NCI-H2227 (cell line): ENCODE measurements at regions not wholly inside any gene's neighbourhood (a gene's known extent, or its start where the extent isn't known, plus 50 kb on each side); places are given as distances from the start of the nearest gene placed in this dataset.
"Not testable (repeated sequence)": the region's sequence is repeated elsewhere in the genome, so short reads cannot be mapped to it uniquely, and the experiment has no call there.

Source experiments
- DNase-seq: peaks from one replicate; lab custom pipeline; 2025; ENCODE audit not compliant: unreplicated experiment; lab: John Stamatoyannopoulos, UW

DNA sequence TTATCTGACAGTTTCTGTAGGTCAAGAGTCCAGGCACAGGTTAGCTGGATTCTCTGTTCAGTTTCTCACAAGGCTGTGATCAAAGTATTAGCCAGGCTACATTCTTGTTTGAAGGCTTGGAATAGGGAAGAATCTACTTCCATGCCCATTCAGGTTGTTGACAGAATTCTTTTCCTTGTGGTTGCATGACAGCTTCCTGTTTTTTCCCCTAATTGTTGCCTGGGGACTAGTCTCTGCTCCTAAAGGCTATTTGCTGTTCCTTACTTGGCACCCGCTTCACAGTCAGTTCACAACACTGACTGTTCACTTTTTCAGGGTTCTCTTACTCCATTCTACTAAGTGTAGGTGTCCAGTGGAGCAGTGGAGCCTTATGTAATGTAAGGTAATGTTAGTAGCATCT, 115.4 kb upstream of the GBE1 start:
- DNase-seq, result no peak

DNA sequence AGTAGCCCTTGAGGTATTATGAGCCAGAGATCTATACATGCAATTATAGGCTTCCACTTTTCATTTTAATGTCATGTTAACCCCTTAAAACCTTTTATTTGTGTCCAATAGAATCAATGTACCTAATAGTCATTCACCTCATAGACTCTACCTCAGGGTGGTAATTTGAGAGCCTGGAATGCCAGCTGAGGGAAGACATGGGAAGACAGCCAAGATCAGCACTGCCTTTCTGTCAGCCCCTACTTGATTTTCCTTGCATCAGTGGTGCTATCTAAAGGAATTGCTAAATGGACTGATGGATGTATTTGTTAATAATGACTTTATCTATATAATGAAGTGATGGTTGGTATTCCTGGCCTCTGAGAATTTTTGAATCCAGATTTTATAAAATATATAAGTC, 113.3 kb upstream of the GBE1 start:
- DNase-seq, result no peak

DNA sequence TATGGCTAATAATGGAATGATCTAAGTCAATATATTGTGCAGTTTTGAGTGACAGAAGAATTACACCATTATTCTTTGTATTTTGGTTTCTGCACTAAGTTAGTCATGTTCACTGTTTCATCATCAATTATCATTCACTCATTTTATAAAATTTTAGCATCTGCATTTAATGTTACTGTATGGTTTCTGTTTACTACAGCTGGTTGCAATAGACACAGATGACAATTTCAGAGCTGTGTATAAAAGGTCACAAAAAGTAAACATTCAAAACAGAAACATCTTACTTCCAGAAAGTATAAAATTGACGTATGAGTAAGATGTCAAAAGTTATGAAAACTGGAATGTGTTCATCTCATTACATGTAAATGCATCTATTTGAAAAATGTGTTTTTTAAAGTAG, 111.1 kb upstream of the GBE1 start:
- no peak for DNase-seq

DNA sequence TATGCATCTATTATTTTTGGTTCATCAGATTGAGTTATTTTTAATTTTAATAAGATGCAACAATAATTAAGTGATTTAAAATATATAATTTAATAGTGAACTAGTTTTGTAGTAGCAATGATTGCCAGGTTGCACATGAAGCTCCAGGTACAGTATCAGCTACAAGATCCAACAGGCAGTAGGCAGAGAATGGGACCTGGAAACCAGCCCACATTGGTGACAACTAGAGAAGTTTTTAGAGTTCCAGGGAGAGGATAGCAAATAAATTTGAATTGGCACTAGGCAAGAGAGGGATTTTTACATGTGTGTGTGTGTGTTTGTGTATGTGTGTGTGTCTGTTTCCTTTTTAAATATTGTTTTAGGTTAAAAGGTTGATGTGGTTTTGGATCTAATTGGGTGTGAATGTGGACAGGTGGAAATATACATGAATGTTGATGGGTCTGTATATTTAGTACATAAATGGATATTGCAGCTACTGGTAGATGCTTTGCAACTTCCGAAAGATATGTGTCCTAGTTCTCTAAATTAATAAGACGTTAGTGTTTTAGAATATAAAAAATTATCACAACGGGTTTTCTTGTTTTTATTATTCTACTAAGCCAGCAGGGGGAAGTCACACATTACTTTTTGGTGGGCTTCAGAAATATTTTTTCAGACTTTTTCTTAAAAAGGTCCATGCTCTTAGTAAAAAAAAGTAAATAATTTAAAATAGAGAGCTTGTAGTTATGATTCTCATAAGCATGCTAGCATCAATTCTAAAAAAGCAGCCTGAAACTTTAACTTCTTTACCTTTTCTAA, 110.1 kb upstream of the GBE1 start:
- DNase-seq, result no peak

DNA sequence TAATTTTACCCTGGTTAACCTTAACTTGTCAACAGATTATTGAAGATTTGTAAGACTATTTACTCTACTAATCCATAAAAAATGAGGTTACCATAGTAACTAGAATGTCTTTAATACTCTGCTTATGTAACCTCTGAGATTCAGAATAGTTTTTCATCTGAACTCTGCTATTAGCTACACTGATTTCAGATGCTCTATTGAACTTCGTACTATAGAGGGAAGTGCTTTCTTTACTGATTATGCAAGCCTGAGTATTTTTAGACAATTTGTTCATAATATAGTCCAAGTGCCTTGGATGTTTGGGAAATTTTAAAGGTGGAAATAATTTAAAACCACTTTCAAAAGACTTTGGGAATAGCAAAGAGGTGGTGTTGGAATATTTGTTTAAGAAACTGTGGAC, 107.9 kb upstream of the GBE1 start:
- DNase-seq, result no peak

DNA sequence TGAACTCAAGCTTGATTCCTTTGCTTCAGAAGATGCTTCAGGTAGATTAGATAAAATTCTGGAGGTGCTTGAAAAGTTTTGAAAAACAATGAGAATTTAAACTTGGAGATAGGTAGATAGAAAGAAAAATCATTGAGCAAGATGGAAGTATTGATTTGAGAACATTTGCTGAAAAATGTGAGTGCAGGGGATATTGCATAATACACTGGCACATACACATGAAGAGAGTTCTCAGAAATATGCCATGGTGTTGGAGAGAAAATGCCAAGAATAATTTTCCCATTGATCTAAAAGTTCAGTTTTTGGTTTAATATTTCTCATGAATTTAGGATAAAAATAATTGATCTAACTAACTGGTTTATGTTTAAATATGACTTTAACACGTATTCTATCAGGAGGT, 107.2 kb upstream of the GBE1 start:
- no peak for DNase-seq

DNA sequence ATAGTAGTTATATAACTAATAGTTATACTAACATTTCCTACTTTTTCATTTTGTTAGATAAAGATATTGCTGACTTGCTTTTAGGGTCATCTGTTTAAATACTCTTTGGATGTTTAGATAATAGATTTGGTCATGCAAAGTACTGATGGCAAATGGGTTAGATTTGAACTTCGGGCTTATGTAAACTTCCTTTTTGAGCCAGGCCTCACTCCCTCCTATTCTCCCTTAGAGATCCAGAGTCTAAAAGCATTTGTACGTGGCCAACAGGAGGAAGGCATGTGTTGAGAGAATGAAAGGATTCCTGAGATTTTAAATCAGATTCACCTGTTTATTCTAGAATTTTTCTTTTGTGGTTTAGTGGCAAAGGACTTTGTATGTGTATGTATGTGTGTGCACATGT, 106.4 kb upstream of the GBE1 start:
- no peak for DNase-seq

DNA sequence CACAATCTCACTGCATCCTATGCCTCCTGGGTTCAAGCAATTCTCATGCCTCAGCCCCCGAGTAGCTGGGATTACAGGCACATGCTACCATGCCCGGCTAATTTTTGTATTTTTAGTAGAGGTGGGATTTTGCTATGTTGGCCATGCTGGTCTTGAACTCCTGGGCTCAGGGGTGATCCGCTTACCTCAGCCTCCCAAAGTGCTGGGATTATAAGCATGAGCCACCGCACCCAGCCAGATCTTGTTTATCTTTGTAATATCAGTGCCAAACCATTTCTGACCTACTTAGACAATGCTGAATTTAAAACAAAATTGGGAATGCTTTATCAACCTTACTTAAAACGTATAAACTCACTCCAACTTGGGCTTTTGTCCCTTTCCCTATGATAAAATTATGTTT, 103.7 kb upstream of the GBE1 start:
- DNase-seq, result not testable (repeated sequence)

DNA sequence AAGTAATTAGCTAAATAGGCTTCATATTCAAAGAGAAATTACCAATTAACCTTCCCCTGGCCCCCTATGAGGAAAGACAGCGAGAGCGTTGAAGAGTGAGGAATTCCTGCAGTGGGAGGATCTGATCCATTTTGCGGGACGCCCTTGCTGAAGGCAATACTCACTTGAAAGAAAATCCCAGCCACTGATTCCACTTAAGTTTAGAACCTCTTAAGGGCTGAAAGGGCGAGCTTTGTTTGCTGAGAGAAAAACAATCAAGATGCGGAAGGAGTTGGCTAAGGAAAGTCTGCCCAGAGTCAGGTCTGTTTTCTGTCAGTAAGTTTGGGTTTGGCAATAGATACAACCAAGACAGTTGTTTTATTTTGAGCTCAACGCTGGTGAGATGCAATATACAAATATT, 102.8 kb upstream of the GBE1 start:
- DNase-seq, result peak; percentile 24

DNA sequence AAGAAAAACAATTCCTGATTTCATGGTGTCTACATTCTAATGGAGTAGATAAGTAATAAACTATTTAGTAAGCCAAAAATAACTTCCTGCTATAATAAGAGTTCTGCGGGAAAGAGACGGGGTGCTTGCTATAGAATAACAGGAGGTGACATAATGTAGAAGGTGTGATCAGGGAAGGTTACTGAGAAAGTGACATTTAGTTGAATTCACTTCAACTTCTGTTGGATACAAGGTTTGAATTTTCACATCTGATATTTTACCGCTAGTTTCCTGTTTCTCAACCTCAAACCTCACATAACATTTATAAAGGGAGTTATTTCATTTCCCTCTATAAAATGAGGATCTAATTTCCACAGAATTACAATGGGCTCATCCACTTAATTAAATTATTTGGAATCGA, 102.3 kb upstream of the GBE1 start:
- DNase-seq, result no peak

DNA sequence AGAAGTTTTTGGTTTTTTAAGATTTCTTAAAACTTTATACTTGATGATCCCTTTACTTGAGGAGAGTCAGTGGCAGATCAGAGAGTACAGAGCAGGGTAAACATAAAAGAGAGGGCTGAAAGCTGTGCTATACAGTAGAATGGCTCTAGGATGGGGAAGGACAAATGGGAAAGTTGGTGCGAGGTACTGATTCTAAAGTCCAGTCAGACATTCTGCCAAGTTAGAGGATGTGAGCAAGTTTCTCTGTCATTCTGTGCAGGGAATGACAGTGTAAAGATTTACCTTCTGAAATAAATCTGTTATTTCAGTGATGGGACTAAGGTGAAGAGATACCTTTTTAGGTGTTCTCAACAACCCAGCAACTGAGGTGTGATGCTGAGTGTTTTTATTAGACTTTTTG, 100.1 kb upstream of the GBE1 start:
- no peak for DNase-seq

DNA sequence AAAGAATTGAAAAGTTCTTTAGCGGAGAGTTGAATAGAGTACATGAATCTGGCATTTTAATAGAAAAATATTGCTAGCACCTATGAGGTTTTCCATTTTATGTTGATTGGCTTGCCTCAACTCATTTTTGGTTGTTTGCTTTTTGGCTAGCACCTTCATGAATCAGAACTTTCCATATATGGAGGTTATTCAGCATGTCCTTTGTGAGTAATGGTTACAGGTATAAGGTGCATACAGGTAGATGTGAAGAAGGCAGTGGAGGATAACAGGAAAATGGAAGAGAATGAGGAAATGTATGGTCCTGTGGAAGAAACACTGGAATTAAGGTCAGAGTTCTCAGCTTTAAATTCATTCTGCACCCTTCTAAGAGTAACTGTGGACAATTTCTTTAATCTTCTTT, 98.1 kb upstream of the GBE1 start:
- DNase-seq, result no peak

DNA sequence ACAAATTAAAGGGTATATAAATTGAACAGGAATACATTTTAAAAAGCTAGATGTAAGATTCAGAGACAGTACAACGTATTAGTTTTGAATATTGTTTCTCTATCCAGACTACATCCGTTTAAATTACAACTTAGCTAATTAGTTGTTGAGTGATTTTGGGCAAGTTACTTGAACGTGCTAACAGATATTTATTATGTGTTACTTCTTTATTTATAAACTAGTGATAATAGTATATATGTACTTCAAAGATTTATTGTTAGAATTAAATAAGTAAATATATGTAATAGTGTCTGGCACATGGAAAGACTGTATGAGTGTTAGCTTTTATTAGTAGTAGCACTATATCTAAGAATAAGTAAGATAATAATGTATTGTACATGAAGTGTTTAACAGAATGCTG, 92.0 kb upstream of the GBE1 start:
- DNase-seq, result no peak

DNA sequence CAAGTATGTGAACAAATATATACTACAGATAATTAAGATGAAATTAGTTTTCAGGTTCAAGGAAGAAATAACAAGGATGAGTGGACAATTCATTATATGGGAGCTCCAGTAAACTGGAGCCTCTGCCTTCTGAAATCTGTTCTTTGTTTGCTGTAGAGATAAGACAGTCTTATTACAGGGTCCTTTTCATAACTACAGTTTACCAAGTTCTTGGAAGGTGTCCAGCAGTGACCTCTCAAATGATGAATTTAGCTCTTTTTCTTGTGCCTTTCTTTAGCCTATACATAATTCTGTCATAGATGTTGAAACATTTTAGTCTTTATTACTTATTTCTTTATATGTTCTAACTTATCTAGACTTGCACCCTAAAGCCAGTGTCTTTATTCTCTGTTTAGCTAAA, 89.7 kb upstream of the GBE1 start:
- no peak for DNase-seq

DNA sequence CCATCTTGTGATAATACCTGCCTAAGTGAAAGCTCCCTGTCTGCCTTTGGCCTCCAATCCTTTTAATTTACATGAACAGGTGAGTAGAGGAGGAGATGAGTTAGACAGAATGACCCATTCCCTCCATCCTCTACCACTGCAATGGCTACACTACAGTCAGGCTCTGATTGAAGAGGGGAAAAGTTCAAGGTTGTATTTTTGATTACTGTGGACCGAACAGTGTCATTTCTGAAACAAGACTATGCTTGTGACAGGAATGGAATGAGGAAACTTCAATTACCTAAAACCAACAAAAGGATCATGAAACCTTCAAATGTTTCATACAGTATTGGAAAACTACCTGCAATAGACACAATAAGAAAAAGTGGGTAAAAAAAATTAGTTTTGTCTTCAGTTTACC, 85.5 kb upstream of the GBE1 start:
- DNase-seq, result no peak

DNA sequence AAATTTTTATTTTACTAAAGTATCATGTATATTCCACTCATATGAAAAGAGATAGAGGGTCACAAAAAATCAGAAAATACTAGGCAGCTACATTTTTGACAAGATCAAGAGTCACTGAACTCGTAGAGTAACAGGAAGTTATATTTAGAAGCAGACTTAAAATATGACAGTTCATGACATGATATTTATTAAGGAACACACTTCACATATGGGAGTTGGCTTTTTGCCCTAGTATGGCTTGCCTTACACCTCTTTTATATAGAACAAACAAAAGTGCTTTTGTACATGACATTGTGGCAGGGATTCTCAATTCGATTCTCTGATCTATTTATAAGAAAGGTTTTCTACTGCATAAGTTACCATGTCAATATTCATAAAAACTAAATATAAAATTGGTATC, 80.1 kb upstream of the GBE1 start:
- no peak for DNase-seq

DNA sequence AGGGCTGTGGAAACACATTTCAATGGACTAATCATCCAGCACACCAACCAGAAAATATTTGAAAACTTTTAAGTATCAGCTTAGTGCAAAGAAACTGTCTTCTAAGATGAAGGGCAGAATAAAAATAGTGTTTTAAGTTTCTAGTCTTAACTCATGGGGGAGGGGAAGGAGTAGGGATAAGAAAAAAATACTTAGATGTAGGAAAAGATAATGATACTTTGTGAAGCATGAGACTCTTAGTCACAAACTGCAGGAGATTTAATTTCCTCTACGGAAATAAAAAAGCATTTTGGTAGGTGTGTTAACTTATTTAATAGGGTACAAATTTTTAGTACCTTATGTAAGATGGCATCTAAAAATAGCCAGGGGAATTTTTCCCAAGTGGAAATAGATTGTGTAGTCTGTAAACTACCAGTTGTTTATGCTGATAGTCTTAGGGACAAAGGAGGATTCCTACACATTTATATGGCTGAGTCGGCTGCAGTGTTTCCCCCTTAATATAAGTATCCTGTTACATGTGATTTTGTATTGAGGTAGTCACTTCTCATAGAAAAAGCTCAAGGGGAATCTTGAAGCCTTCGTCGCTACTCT, 78.2 kb upstream of the GBE1 start:
- no peak for DNase-seq

DNA sequence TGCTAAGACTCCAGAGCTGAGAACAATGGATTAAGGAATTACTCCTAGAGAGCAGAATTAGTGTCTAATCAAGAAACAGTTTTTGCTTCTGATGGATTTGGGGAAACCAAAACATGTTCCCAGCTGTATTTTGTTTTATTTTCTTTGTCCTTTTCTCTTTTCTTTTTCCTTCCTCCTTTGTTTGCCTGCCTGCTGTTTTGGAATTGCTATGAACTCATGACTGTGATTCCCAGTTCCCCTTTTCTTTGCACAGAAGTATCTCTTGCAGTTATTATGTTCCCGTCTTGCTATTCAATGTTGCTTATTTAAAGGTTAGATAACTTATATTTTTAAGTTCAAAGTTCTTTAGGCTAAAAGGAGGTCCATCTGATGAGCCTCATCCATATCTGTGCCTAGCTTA, 77.0 kb upstream of the GBE1 start:
- no peak for DNase-seq

DNA sequence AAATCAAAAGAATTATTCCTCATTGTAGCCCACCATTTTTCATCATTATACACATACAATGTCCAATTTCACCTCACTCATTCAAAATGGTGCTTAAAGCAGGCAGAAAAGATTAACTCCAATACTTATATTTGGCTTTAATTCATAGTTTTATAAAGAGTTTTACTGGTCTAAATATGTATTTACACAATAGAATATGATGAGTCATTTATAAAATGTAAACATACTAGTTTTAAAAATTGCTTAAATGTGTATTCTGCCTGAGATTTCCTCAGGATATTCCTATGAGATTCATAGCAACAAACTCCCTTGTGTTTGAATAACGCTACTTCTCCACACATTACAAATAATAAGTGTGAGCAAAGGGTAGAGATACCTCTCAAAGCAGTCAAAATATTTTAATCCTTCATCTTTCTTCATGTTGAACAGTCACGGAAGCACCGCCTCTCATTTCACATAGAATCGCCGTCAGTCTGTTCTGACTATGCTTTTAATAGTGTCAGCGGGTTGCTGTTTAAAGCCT, 75.7 kb upstream of the GBE1 start:
- peak; percentile 0 for DNase-seq

DNA sequence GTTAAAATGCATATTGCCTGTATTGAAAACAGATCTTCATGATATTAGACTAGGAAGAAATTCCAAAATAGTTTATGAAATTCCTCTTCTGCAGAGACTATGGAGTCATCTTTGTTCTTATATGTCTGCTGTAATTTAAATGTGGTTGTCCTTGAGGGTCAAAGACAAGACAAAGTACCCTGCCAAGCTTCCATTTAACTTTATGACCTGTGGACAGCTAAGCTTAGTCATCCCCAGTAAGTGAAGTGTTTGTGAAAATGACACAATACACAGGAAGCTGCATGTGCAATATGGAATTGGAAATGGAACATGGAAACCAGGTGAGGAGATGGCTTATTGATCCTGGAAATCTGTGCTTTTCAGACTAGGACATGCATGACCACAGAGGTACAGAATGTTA, 68.5 kb upstream of the GBE1 start:
- no peak for DNase-seq

DNA sequence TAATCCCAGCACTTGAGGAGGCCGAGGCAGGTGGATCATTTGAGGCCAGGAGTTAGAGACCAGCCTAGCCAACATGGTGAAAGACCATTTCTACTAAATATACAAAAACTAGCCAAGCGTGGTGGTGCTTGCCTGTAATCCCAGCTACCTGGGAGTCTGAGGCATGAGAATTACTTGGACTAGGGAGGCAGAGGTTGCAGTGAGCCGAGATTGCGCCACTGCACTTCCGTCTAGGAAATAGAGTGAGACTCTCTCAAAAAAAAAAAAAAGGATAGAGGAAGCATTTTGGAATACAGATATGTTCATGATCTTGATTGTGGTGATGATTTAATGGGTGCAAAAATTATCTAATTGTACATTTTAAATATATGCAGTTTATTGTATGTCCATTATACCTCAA, 67.8 kb upstream of the GBE1 start:
- not testable (repeated sequence) for DNase-seq

DNA sequence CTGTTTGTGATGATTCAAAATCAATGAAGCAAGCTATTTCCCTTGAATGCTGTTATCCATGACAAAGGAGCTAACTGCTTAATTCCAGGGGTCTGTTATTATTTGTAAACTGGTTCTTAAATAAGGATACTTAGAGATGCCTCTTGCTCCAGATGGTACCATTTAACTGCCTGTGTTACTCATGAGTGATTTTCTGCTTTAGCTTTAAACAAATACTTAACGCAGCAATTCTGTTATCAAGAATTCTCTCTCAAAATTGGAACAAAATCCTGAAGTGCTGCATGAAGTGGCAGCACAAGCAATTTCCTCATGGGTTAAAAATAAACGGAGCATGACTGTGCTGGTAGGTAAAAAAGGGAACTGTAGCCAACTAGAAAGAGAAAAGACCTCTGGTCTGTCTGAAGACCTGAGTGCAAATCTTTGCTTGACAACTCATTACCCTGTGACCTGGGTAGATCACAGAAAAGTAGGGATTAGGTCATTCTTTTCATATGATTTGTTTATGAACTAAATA, 62.5 kb upstream of the GBE1 start:
- peak; percentile 60 for DNase-seq

DNA sequence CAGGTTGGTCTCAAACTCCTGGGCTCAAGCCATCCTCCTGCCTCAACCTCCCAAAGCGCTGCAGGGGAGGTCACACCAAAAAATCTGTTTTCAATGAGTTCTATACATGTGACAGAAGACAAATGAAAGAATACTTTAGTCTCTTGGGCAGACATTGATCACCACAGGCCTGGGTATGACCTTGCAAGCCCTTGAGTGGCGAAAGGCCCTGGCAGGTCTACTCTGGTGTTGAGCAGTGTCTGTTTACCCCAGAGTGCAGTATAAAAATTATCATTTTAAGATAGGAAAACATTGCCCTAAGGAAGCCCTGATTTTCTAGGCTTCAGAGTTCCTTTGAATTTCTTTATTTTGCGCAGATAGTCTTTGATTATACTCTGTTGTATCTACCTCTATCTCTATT, 61.6 kb upstream of the GBE1 start:
- no peak for DNase-seq
